GM12864 (cell line): ENCODE measurements at regions not wholly inside any gene's neighbourhood (a gene's known extent, or its start where the extent isn't known, plus 50 kb on each side); places are given as distances from the start of the nearest gene placed in this dataset.

ENCODE experiments used
- DNase-seq: peaks from one replicate; pipeline ENCODE4 v3.0.0-alpha.2; 2011; ENCODE audit warnings: low read depth
- H3K4me3 ChIP-seq: 2 replicates; pipeline ENCODE4 v1.5.1; 2011; ENCODE audit warnings: mild to moderate bottlenecking, low read depth, low read length, control low read depth
- TF ChIP-seq, protein P1 (sequence below): IDR thresholded peaks from 2 replicates; pipeline ENCODE4 v1.5.1; 2011; ENCODE audit warnings: low read depth, mild to moderate bottlenecking, moderate library complexity, low read length, control low read depth, inconsistent platforms; ENCODE audit errors: missing control alignments

GRCh38 chr6:53992522-53992921 is 118.7 kb upstream of the MLIP start:
- TF ChIP-seq, protein P1, sequence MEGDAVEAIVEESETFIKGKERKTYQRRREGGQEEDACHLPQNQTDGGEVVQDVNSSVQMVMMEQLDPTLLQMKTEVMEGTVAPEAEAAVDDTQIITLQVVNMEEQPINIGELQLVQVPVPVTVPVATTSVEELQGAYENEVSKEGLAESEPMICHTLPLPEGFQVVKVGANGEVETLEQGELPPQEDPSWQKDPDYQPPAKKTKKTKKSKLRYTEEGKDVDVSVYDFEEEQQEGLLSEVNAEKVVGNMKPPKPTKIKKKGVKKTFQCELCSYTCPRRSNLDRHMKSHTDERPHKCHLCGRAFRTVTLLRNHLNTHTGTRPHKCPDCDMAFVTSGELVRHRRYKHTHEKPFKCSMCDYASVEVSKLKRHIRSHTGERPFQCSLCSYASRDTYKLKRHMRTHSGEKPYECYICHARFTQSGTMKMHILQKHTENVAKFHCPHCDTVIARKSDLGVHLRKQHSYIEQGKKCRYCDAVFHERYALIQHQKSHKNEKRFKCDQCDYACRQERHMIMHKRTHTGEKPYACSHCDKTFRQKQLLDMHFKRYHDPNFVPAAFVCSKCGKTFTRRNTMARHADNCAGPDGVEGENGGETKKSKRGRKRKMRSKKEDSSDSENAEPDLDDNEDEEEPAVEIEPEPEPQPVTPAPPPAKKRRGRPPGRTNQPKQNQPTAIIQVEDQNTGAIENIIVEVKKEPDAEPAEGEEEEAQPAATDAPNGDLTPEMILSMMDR = no peak
- no peak overlapping the region for H3K4me3 ChIP-seq
- no peak for DNase-seq

- no peak overlapping the region for H3K4me3 ChIP-seq
- DNase-seq = no peak
- TF ChIP-seq, protein P1 = no peak
These were observed 117.0 kb upstream of the MLIP start for GRCh38 chr6:53994201-53994600.

DNA sequence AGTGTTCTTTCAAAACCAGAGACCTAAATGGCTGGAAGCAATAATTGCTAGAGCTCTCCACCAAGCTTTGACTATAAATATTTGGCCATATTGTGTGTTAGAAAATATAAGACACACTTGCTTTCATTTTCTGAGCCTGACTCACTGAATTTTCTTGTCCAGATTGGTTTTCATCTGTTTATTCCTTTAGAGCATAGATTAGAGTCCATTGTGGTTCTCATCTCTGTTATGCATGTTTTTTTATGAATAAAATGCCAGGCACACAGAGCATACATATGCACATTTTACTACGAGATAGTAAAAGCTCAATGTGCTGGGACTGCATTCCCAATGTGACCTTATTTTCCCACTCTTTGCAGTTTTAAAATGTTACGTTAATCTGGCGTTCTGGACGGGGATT is 115.3 kb upstream of the MLIP start:
- no peak for DNase-seq
- TF ChIP-seq, protein P1 = no peak
- no peak overlapping the region for H3K4me3 ChIP-seq

GRCh38 chr6:53998303-53998702 is 112.9 kb upstream of the MLIP start:
- DNase-seq = no peak
- no peak overlapping the region for H3K4me3 ChIP-seq

DNA sequence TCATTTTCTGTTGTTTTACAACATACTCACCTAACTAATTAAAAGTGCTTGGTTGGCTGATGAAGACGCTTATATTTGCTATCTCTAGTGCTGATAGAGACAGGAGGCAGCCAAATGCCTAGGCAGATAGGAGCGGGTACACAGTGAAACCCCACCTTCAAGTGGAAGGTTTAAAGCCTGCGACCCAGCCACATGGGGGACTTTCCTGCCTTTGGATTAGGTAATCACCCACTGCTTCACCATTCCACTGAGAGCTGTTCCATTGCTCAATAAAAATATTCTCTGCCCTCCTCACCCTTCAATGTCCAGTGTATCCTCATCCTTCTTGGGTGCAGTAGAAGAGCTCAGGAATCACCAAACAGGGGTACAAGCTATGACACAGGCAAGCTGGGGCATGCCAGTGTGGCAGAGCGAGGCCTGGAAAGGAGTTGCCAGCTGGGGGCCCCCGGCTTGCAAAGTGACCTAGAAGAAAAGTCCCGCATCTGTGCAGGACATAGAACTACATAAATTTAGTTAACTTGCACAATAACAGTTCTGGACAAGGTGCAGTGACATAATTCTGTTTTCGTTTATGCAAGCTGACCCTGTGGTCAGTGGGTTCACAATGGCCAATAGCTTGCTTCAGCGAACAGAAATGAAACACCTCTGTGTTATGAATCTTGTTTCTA is 112.0 kb upstream of the MLIP start:
- no peak overlapping the region for H3K4me3 ChIP-seq
- no peak for DNase-seq
- TF ChIP-seq, protein P1 = no peak

More at GRCh38 chr6:53998303-53998702, 112.9 kb upstream of the MLIP start:
- TF ChIP-seq, protein P1 = no peak

- no peak for DNase-seq
- TF ChIP-seq, protein P1 = no peak
- no peak overlapping the region for H3K4me3 ChIP-seq
These were observed 109.1 kb upstream of the MLIP start for GRCh38 chr6:54002116-54002515.

DNA sequence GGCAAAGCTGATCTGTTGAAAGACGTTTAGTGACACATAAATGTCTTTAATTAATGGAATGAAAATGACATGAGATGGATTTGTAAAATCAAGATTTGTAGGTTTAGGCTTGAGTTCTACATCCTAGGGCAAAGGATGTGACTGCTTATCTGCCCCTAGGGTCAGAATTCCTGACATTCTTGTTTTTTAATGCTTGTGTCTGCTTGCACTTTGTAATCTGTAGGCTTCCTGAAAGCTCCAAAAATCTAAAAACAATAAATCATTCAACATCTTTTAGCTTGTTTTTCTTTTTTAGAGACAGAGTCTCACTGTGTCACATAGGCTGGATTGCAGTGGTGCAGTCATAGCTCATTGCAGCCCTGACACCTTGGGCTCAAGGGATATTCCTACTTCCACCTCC is 107.9 kb upstream of the MLIP start:
- H3K4me3 ChIP-seq = no peak overlapping the region
- TF ChIP-seq, protein P1 = no peak
- DNase-seq = no peak
